ENCODE measurements at regions not wholly inside any gene's neighbourhood (a gene's known extent, or its start where the extent isn't known, plus 50 kb on each side); places are given as distances from the start of the nearest gene placed in this dataset.

- H3K4me2 ChIP-seq (ENCODE audit: low read depth, low read length): no peak overlapping the region
- CTCF ChIA-PET (ENCODE audit: low intra/inter-chr PET ratio, low total read pairs): no interaction called here
- H4K20me1 ChIP-seq (ENCODE audit: insufficient read depth, low read length): no peaks in the 10 kb centered on the region
- no peak overlapping the region for H2AFZ ChIP-seq (ENCODE audit: low read length)
- H3K4me3 ChIP-seq (replicated peaks in 1 of 3; ENCODE audit: insufficient read depth in 1 of 3, low read depth in 2 of 3, low read length in 3 of 3): no peak overlapping the region
- no peak for DNase-seq (ENCODE audit: low spot score)
- no peak overlapping the region for H3K9ac ChIP-seq (ENCODE audit: insufficient read depth, low read depth, low read length)
- no peak for ATAC-seq
- POLR2A ChIA-PET: no interaction called here
- BruUV-seq (replicated peaks): no TSS peak
- no peaks in the 10 kb centered on the region for H3K79me2 ChIP-seq (ENCODE audit: insufficient read depth, low read length)
- 0% methylated on average over 2 of the region's 2 CpGs for whole genome bisulfite sequencing (ENCODE audit: low lambda C conversion rate)
- H3K9me3 ChIP-seq (ENCODE audit: low read length): no peaks in the 10 kb centered on the region
- no peaks in the 10 kb centered on the region for H3K4me1 ChIP-seq (ENCODE audit: insufficient read depth, low read length)
- H3K27me3 ChIP-seq (ENCODE audit: control insufficient read depth in 1 of 2, insufficient read depth in 2 of 2, low read length in 2 of 2): no peaks in the 10 kb centered on the region
- in situ Hi-C loops (cut with HindIII; ENCODE audit: extremely low pct_ligation_motif_present, low pct_unique_long_range_greater_than_20kb) (no loop called here), intact Hi-C loops (cut with micrococcal nuclease; ENCODE audit: unreplicated experiment) (no loop called here)
- H3K36me3 ChIP-seq (replicated peaks in 1 of 2; ENCODE audit: control insufficient read depth in 1 of 2, insufficient read depth in 2 of 2, low read length in 2 of 2): no peaks in the 10 kb centered on the region
- no peak for TF ChIP-seq TRIM24 (CRISPR knock-in tag; IDR thresholded peaks at IDR 0.05)
- TF ChIP-seq ZMAT3 (CRISPR knock-in tag; conservative IDR thresholded peaks at IDR 0.05): no peak
- no peak for TF ChIP-seq ELF4 (CRISPR knock-in tag; IDR thresholded peaks at IDR 0.05; ENCODE audit: borderline replicate concordance)
- no peak for TF ChIP-seq THAP7 (CRISPR knock-in tag; IDR thresholded peaks at IDR 0.05)
- no peak for TF ChIP-seq MTF2 (CRISPR knock-in tag; IDR thresholded peaks at IDR 0.05; ENCODE audit: borderline replicate concordance)
- no peak for TF ChIP-seq KAT7 (CRISPR knock-in tag; IDR thresholded peaks at IDR 0.05; ENCODE audit: borderline replicate concordance)
- FAIRE-seq: no peak
- H3K27ac ChIP-seq (ENCODE audit: extremely low read length, insufficient read depth, low read length): no peak overlapping the region
Measured at GRCh38 chr9:7930613-7931012, 131.0 kb upstream of the DMAC1 start.

GRCh38 chr9:7921545-7922197, 122.1 kb upstream of the DMAC1 start:
- POLR2A ChIA-PET: no interaction called here
- no TSS peak for BruUV-seq (replicated peaks)
- CTCF ChIA-PET (ENCODE audit: low intra/inter-chr PET ratio, low total read pairs): no interaction called here
- Histone ChIP-seq H3K4me2 (ENCODE audit: low read depth, low read length) (no peak overlapping the region), H3K9me3 (ENCODE audit: low read length) (no peaks in the 10 kb centered on the region), H3K4me3 (replicated peaks in 1 of 3; ENCODE audit: insufficient read depth in 1 of 3, low read depth in 2 of 3, low read length in 3 of 3) (no peak overlapping the region), H2AFZ (ENCODE audit: low read length) (no peak overlapping the region), H3K79me2 (ENCODE audit: insufficient read depth, low read length) (no peaks in the 10 kb centered on the region), H3K36me3 (replicated peaks in 1 of 2; ENCODE audit: control insufficient read depth in 1 of 2, insufficient read depth in 2 of 2, low read length in 2 of 2) (no peaks in the 10 kb centered on the region), H3K9ac (ENCODE audit: insufficient read depth, low read depth, low read length) (no peak overlapping the region), H3K4me1 (ENCODE audit: insufficient read depth, low read length) (no peaks in the 10 kb centered on the region), H3K27ac (ENCODE audit: extremely low read length, insufficient read depth, low read length) (no peak overlapping the region), H3K27me3 (ENCODE audit: control insufficient read depth in 1 of 2, insufficient read depth in 2 of 2, low read length in 2 of 2) (no peaks in the 10 kb centered on the region), H4K20me1 (ENCODE audit: insufficient read depth, low read length) (no peaks in the 10 kb centered on the region)
- in situ Hi-C loops (cut with HindIII; ENCODE audit: extremely low pct_ligation_motif_present, low pct_unique_long_range_greater_than_20kb): no loop called here
- intact Hi-C loops (cut with micrococcal nuclease; ENCODE audit: unreplicated experiment): no loop called here
- WGBS (ENCODE audit: low lambda C conversion rate): 2% methylated on average over 6 of the region's 6 CpGs
- no peak for FAIRE-seq
- TF ChIP-seq EP300 (IDR thresholded peaks at IDR 0.05; ENCODE audit: low read depth in 2 of 2, low read length in 2 of 2) (no peak), EP300 (CRISPR knock-in tag; IDR thresholded peaks at IDR 0.05; ENCODE audit: borderline replicate concordance) (no peak), ZNF879 (CRISPR knock-in tag; IDR thresholded peaks at IDR 0.05) (no peak), KMT2B (CRISPR knock-in tag; IDR thresholded peaks at IDR 0.05) (no peak), ZNF775 (CRISPR knock-in tag; IDR thresholded peaks at IDR 0.05; ENCODE audit: borderline replicate concordance) (no peak), KLF6 (CRISPR knock-in tag; IDR thresholded peaks at IDR 0.05) (no peak), ZNF572 (CRISPR knock-in tag; IDR thresholded peaks at IDR 0.05) (no peak), CENPX (CRISPR knock-in tag; IDR thresholded peaks at IDR 0.05) (no peak), RBM39 (IDR thresholded peaks at IDR 0.05; ENCODE audit: low read depth, low read length, poor library complexity, severe bottlenecking) (no peak), ZNF598 (CRISPR knock-in tag; IDR thresholded peaks at IDR 0.05; ENCODE audit: borderline replicate concordance) (no peak), ZNF441 (CRISPR knock-in tag; IDR thresholded peaks at IDR 0.05; ENCODE audit: borderline replicate concordance) (no peak)
- no peak for DNase-seq (ENCODE audit: low spot score)
- ATAC-seq: no peak
